Esophagus muscularis mucosa (tissue), 4 donors: ENCODE measurements at regions not wholly inside any gene's neighbourhood (a gene's known extent, or its start where the extent isn't known, plus 50 kb on each side); places are given as distances from the start of the nearest gene placed in this dataset.

Experiments
- DNase-seq: peaks from one replicate; pipeline ENCODE4 v3.0.0-alpha.2; 2017; ENCODE audit errors: extremely low spot score
- H3K27ac ChIP-seq, 4 donors: fragments of 200-600 bp; sonication (generic); replicated peaks in 1 of 4; 1 replicate in 3 of 4; 2 replicates in 1 of 4; pipeline ENCODE4 v1.5.1; 2016 to 2019; ENCODE audit warnings: mild to moderate bottlenecking in 1 of 4
- H3K27me3 ChIP-seq, 4 donors: fragments of 200-600 bp; sonication (generic); one replicate each; pipeline versions ENCODE4 v1.5.1 to v1.6.0; 2016 to 2019
- H3K36me3 ChIP-seq, 4 donors: fragments of 200-600 bp; sonication (generic); one replicate each; pipeline ENCODE4 v1.5.1; 2016 to 2019
- H3K4me1 ChIP-seq, 4 donors: fragments of 200-600 bp; sonication (generic); one replicate each; pipeline ENCODE4 v1.5.1; 2016 to 2019
- H3K4me3 ChIP-seq, 4 donors: fragments of 200-600 bp; sonication (generic); 1 replicate in 2 of 4; 2 replicates in 2 of 4; pipeline ENCODE4 v1.5.1; 2016 to 2019; ENCODE audit warnings: mild to moderate bottlenecking in 4 of 4, moderate library complexity in 1 of 4
- H3K9me3 ChIP-seq, 4 donors: fragments of 200-600 bp; sonication (generic); 1 replicate in 3 of 4; 2 replicates in 1 of 4; pipeline ENCODE4 v1.5.1; 2016 to 2019
- EP300 ChIP-seq: sonication (generic); formaldehyde crosslinking; IDR thresholded peaks from one replicate; pipeline ENCODE4 v1.6.1; 2017; ENCODE audit warnings: antibody characterized with exemption
- POLR2A ChIP-seq: fragments of 450-650 bp; IDR thresholded peaks from one replicate; pipeline ENCODE4 v1.6.1; 2017; ENCODE audit warnings: antibody characterized with exemption, moderate library complexity, mild to moderate bottlenecking, low read depth
- POLR2AphosphoS5 ChIP-seq, 2 donors: sonication (generic); formaldehyde crosslinking; IDR thresholded peaks; one replicate each; pipeline ENCODE4 v1.6.1; 2017; ENCODE audit warnings: antibody characterized with exemption in 2 of 2
- WGBS: methylation state at CpG from one replicate; pipeline ENCODE4 v1.1.5; 2018; 5-methylcytosine and 5-hydroxymethylcytosine counted together
- intact Hi-C: fragments of 100-400 bp; cut with DNase I; formaldehyde crosslinking; loops from one replicate; pipeline ENCODE4 v1.15.1; 2023
- TF ChIP-seq, protein P1 (sequence below), 3 experiments: fragments of 200-600 bp in 2 of 3; fragments of 450-650 bp in 1 of 3; sonication (generic) in 2 of 3; IDR thresholded peaks; one replicate each; pipeline ENCODE4 v1.5.1; 2017 to 2019; ENCODE audit warnings: antibody characterized with exemption in 3 of 3, mild to moderate bottlenecking in 2 of 3, moderate library complexity in 1 of 3

DNA sequence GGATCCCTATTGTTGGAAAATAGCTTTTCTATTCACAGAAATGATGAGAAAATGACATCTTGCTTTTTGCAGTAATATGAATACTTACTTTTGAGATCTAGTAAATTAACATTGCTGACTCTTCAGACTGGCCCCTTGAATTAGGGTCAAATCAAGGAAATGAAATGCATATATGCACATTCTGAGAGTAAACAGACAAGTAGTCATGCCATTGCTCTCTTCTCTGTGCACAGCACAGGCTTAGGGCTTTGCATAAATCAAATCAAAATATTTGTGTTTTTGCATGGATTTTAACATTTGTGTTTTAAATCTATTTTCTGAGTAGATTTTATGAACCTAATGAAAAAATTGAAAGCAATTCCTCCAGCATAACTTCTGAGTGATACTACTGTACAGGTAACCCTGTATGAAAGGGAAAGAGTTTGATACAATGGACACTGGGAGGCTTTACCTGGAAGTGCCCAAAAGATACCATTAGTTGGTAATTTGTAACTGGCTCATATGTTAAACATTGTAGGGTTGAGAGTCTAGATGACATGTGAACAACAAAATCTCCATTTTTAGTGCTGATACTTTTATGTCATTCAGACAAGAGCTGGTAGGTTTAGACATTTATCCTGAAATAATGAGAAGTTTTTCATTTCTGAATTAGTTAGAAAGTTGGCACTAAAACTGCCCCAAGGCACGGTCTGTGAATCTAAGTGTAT lies 280.2 kb upstream of the FBXO33 start:
- Histone ChIP-seq H3K4me3 (no peak overlapping the region), H3K4me1 (no peaks in the 10 kb centered on the region), H3K9me3 (no peaks in the 10 kb centered on the region), H3K27ac (no peak overlapping the region), H3K27me3 (no peaks in the 10 kb centered on the region), H3K36me3 (no peaks in the 10 kb centered on the region)
- no peak for DNase-seq
- 52% methylated on average over 1 of the region's 1 CpG for WGBS
- TF ChIP-seq, protein P1, sequence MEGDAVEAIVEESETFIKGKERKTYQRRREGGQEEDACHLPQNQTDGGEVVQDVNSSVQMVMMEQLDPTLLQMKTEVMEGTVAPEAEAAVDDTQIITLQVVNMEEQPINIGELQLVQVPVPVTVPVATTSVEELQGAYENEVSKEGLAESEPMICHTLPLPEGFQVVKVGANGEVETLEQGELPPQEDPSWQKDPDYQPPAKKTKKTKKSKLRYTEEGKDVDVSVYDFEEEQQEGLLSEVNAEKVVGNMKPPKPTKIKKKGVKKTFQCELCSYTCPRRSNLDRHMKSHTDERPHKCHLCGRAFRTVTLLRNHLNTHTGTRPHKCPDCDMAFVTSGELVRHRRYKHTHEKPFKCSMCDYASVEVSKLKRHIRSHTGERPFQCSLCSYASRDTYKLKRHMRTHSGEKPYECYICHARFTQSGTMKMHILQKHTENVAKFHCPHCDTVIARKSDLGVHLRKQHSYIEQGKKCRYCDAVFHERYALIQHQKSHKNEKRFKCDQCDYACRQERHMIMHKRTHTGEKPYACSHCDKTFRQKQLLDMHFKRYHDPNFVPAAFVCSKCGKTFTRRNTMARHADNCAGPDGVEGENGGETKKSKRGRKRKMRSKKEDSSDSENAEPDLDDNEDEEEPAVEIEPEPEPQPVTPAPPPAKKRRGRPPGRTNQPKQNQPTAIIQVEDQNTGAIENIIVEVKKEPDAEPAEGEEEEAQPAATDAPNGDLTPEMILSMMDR (IDR thresholded peaks at IDR 0.05): no peak
- TF ChIP-seq POLR2AphosphoS5 (IDR thresholded peaks at IDR 0.05) (no peak), EP300 (no peak), POLR2A (no peak)
- intact Hi-C loops: no loop called here

DNA sequence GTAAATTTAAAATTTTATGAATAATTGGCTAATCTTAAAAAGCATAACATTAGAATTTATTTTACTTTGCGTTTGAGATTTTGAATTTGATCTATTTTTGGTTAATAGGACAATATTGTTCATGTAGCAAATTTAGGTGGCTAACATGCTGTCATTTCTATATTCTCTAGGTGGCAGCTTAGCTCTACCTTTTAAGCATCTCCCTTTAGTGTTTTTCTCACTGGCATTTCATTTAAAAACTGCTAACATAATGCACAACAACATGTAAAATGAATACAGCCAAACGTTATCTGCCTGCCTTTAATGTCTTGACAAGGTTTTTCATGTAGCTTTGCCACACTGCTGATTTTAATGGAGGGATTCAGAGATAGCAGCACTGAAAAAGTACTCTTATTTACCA lies 272.4 kb upstream of the FBXO33 start:
- H3K4me1 ChIP-seq: no peaks in the 10 kb centered on the region
- no peak overlapping the region for H3K4me3 ChIP-seq
- no peak overlapping the region for H3K27ac ChIP-seq
- no peaks in the 10 kb centered on the region for H3K36me3 ChIP-seq
- intact Hi-C loops: no loop called here
- H3K27me3 ChIP-seq: no peaks in the 10 kb centered on the region
- DNase-seq: no peak
- no peak for TF ChIP-seq POLR2AphosphoS5 (IDR thresholded peaks at IDR 0.05)
- TF ChIP-seq EP300: no peak
- TF ChIP-seq, protein P1 (IDR thresholded peaks at IDR 0.05): no peak
- H3K9me3 ChIP-seq: no peaks in the 10 kb centered on the region
- 71% methylated on average over 2 of the region's 2 CpGs for WGBS

DNA sequence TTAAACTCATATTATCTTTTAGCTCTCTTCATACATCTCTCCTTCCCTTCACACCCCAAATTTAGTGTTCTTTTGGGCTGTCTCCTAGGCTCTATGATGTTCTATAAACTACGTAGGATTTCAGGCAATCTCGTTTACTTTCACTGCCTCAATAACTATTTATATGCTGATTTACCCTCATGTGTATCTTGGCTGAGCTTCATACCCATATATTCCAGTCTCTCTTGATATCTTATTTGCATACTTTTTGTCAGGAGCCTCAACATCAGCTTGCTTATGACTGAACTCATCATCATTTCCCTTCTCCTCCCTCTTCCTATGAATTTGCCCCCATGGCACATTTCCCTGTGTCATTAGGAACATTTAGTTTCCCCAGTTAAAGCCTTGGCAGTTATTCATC lies 262.1 kb upstream of the FBXO33 start:
- TF ChIP-seq, protein P1 (IDR thresholded peaks at IDR 0.05): no peak
- TF ChIP-seq POLR2A (no peak), POLR2AphosphoS5 (IDR thresholded peaks at IDR 0.05) (no peak), EP300 (no peak)
- H3K4me1 ChIP-seq: no peaks in the 10 kb centered on the region
- 84% methylated on average over 2 of the region's 2 CpGs for WGBS
- DNase-seq: no peak
- H3K4me3 ChIP-seq: no peak overlapping the region
- H3K27ac ChIP-seq: no peak overlapping the region
- H3K36me3 ChIP-seq: no peaks in the 10 kb centered on the region
- intact Hi-C loops: no loop called here
- no peaks in the 10 kb centered on the region for H3K9me3 ChIP-seq
- H3K27me3 ChIP-seq: no peaks in the 10 kb centered on the region

DNA sequence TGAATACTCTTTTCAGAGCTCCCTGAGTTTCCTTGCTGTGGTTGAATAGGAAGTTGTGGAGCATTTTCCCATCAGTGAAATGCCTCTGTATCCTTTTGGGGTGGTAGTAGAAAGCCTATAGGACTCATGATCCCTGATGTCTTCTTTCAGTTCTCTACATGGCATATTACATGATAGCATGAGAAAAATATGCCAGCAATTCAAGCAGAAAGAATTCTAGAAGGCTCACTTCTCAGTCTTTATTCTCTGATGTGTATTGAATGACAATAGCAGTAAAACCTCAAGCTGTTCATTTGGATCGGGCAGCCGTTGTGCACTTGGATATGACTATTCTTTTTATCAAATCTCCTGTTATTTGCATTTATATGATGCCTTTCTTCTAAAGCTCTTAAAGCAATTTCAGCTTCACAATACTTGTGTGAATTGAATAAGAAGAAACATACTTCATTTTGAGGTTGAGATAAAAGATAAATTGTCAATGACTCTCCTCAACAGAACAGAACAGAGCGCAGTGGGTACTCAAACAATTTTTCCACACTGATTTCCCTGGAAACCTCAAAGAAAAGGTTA lies 251.5 kb upstream of the FBXO33 start:
- H3K36me3 ChIP-seq: no peaks in the 10 kb centered on the region
- intact Hi-C loops: no loop called here
- DNase-seq: no peak
- no peaks in the 10 kb centered on the region for H3K27me3 ChIP-seq
- H3K27ac ChIP-seq: no peak overlapping the region
- 85% methylated on average over 3 of the region's 3 CpGs for WGBS
- no peak overlapping the region for H3K4me3 ChIP-seq
- TF ChIP-seq, protein P1 (IDR thresholded peaks at IDR 0.05): no peak
- TF ChIP-seq POLR2AphosphoS5 (IDR thresholded peaks at IDR 0.05): no peak
- TF ChIP-seq EP300: no peak
- TF ChIP-seq POLR2A: no peak
- no peaks in the 10 kb centered on the region for H3K4me1 ChIP-seq
- no peaks in the 10 kb centered on the region for H3K9me3 ChIP-seq

DNA sequence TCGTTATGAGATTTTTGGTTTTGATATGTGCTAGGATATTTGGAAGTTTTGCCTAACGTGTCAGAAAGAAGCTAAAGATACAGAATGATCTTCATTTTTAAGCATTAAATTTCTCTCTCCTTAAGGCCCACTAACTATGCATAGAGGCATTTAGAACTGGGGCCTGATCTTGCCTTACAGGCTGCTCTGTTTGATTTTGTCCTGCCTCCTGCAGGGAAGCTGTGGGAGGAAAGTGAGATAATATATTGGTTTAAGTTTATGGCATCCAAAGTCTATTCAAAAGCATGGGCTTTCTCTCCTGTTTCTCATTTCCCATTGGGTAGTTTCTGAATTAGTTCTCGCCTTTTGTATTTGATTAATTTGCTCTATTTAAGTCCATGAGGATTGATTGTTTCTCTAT lies 250.3 kb upstream of the FBXO33 start:
- Histone ChIP-seq H3K27ac (no peak overlapping the region), H3K4me1 (no peaks in the 10 kb centered on the region), H3K27me3 (no peaks in the 10 kb centered on the region), H3K4me3 (no peak overlapping the region), H3K36me3 (no peaks in the 10 kb centered on the region), H3K9me3 (no peaks in the 10 kb centered on the region)
- no peak for DNase-seq
- WGBS: 62% methylated on average over 3 of the region's 3 CpGs
- intact Hi-C loops: no loop called here
- TF ChIP-seq EP300 (no peak), POLR2A (no peak), POLR2AphosphoS5 (IDR thresholded peaks at IDR 0.05) (no peak)
- TF ChIP-seq, protein P1 (IDR thresholded peaks at IDR 0.05): no peak
